IMR-90 (cell line): ENCODE measurements at regions not wholly inside any gene's neighbourhood (a gene's known extent, or its start where the extent isn't known, plus 50 kb on each side); places are given as distances from the start of the nearest gene placed in this dataset.

ENCODE experiments used
- ATAC-seq: fragments of 200-7000 bp; cut with Tn5 transposase; 2 replicates; pipeline ENCODE4 v1.9.1; 2020; ENCODE audit warnings: low read depth, mild to moderate bottlenecking, moderate library complexity
- BruUV-seq: library from RNA; stranded (reverse); fragments of 400-500 nt; replicated peaks from 2 replicates; lab custom pipeline; 2021; lab: Mats Ljungman, UMichigan
- CTCF ChIA-PET: fragments of 300-600 bp; formaldehyde crosslinking; extraction: SDS; loops from one replicate; lab custom pipeline; 2021; ENCODE audit warnings: antibody characterized with exemption; lab: Yijun Ruan, JAX
- POLR2A ChIA-PET: fragments of 300-600 bp; sonication (Branson Sonifier 250); formaldehyde crosslinking; loops from one replicate; lab custom pipeline; 2022; ENCODE audit warnings: antibody characterized with exemption; ENCODE audit not compliant: unreplicated experiment; lab: Charles Lee
- DNase-seq: peaks from one replicate; pipeline ENCODE4 v3.0.0; 2013
- H2AFZ ChIP-seq: replicated peaks from 2 replicates; pipeline ENCODE3; 2013; ENCODE audit warnings: low read length, mild to moderate bottlenecking; ENCODE audit not compliant: poor library complexity
- H2AK5ac ChIP-seq: 2 replicates; pipeline ENCODE4 v1.6.1; 2013; ENCODE audit warnings: low read depth, low read length, inconsistent platforms
- H2AK9ac ChIP-seq: replicated peaks from 2 replicates; pipeline ENCODE3; 2013; ENCODE audit warnings: mild to moderate bottlenecking, low read depth, low read length, moderate library complexity; ENCODE audit not compliant: poor library complexity
- H2BK120ac ChIP-seq: 2 replicates; pipeline ENCODE4 v1.6.1; 2013; ENCODE audit warnings: low read depth, low read length, inconsistent platforms
- H2BK15ac ChIP-seq: 3 replicates; pipeline ENCODE4 v1.6.1; 2013; ENCODE audit warnings: low read depth, low read length, inconsistent platforms
- H2BK20ac ChIP-seq: 2 replicates; pipeline ENCODE4 v1.6.1; 2013; ENCODE audit warnings: low read depth, mild to moderate bottlenecking, inconsistent platforms, low read length, moderate library complexity
- H2BK5ac ChIP-seq: 2 replicates; pipeline ENCODE4 v1.6.1; 2013; ENCODE audit warnings: mild to moderate bottlenecking, low read depth, low read length, inconsistent platforms; ENCODE audit not compliant: poor library complexity, severe bottlenecking
- H3K14ac ChIP-seq: replicated peaks from 2 replicates; pipeline ENCODE4 v1.6.1; 2013; ENCODE audit warnings: low read depth, low read length, inconsistent platforms
- H3K18ac ChIP-seq: 2 replicates; pipeline ENCODE4 v1.6.1; 2013; ENCODE audit warnings: low read depth, low read length, control low read depth
- H3K23ac ChIP-seq: 2 replicates; pipeline ENCODE4 v1.6.1; 2013; ENCODE audit warnings: low read depth, low read length, inconsistent platforms
- H3K27ac ChIP-seq: 2 replicates; pipeline ENCODE4 v1.5.1; 2013; ENCODE audit warnings: mild to moderate bottlenecking, control low read depth, low read length; ENCODE audit not compliant: insufficient read depth
- H3K27me3 ChIP-seq: 2 replicates; pipeline ENCODE4 v1.6.1; 2013; ENCODE audit warnings: low read length; ENCODE audit not compliant: control insufficient read depth, insufficient read depth
- H3K36me3 ChIP-seq: 2 replicates; pipeline ENCODE4 v1.6.1; 2013; ENCODE audit warnings: low read length, mixed read lengths; ENCODE audit not compliant: control insufficient read depth, insufficient read depth
- H3K4ac ChIP-seq: 2 replicates; pipeline ENCODE4 v1.6.1; 2013; ENCODE audit warnings: low read depth, low read length, inconsistent platforms
- H3K4me1 ChIP-seq: 2 replicates; pipeline ENCODE4 v1.6.1; 2013; ENCODE audit warnings: low read length, mixed read lengths; ENCODE audit not compliant: control insufficient read depth, insufficient read depth
- H3K4me2 ChIP-seq: 2 replicates; pipeline ENCODE4 v1.6.1; 2013; ENCODE audit warnings: low read depth, mild to moderate bottlenecking, control low read depth, low read length, moderate library complexity
- H3K4me3 ChIP-seq: 2 replicates; pipeline ENCODE4 v1.5.1; 2013; ENCODE audit warnings: low read depth, mild to moderate bottlenecking, control low read depth, low read length, moderate library complexity; ENCODE audit not compliant: insufficient read depth
- H3K56ac ChIP-seq: 2 replicates; pipeline ENCODE4 v1.6.1; 2013; ENCODE audit warnings: low read length, inconsistent platforms; ENCODE audit not compliant: insufficient read depth; ENCODE audit errors: extremely low read depth
- H3K79me1 ChIP-seq, 2 experiments: 2 replicates each; pipeline ENCODE4 v1.6.1; 2013; ENCODE audit warnings: low read length in 2 of 2, inconsistent platforms in 1 of 2, low read depth in 1 of 2
- H3K9ac ChIP-seq: 2 replicates; pipeline ENCODE4 v1.6.1; 2013; ENCODE audit warnings: low read depth, low read length, control low read depth
- H3K9me1 ChIP-seq: 2 replicates; pipeline ENCODE4 v1.6.1; 2013; ENCODE audit warnings: low read length, inconsistent platforms; ENCODE audit not compliant: insufficient read depth
- H3K9me3 ChIP-seq: 2 replicates; pipeline ENCODE4 v1.6.1; 2013; ENCODE audit warnings: low read length; ENCODE audit not compliant: control insufficient read depth, insufficient read depth
- H4K20me1 ChIP-seq: 2 replicates; pipeline ENCODE4 v1.6.1; 2013; ENCODE audit warnings: low read length, inconsistent platforms; ENCODE audit not compliant: insufficient read depth
- H4K5ac ChIP-seq: 2 replicates; pipeline ENCODE4 v1.6.1; 2013; ENCODE audit warnings: mild to moderate bottlenecking, low read depth, low read length, control low read depth
- H4K8ac ChIP-seq, 2 experiments: 2 replicates each; pipeline ENCODE4 v1.6.1; 2013; ENCODE audit warnings: low read depth in 2 of 2, low read length in 2 of 2, control low read depth in 1 of 2, inconsistent platforms in 1 of 2
- H4K91ac ChIP-seq: 2 replicates; pipeline ENCODE4 v1.6.1; 2013; ENCODE audit warnings: low read depth, low read length, inconsistent platforms; ENCODE audit not compliant: insufficient read depth
- BHLHE40 ChIP-seq: fragments of 150-350 bp; IDR thresholded peaks from 2 replicates; pipeline ENCODE4 v1.6.1; 2016; ENCODE audit warnings: mild to moderate bottlenecking, low read depth, low read length
- CEBPB ChIP-seq: IDR thresholded peaks from 2 replicates; pipeline ENCODE4 v1.6.1; 2012; ENCODE audit warnings: low read depth, low read length, improper control_type of control experiment
- CHD1 ChIP-seq: IDR thresholded peaks from 2 replicates; pipeline ENCODE4 v1.6.1; 2012; ENCODE audit warnings: low read depth, low read length, improper control_type of control experiment
- CTCF ChIP-seq: conservative IDR thresholded peaks from 2 replicates; pipeline ENCODE4 v1.5.1; 2012; ENCODE audit warnings: mild to moderate bottlenecking, low read depth, low read length, improper control_type of control experiment
- ELK1 ChIP-seq: fragments of 150-350 bp; IDR thresholded peaks from 2 replicates; pipeline ENCODE4 v1.6.1; 2016; ENCODE audit warnings: low read depth, mild to moderate bottlenecking, low read length, moderate library complexity, borderline replicate concordance
- FOS ChIP-seq: fragments of 150-350 bp; IDR thresholded peaks from 2 replicates; pipeline ENCODE4 v1.6.1; 2016; ENCODE audit warnings: low read depth, low read length
- MAFK ChIP-seq: IDR thresholded peaks from 2 replicates; pipeline ENCODE4 v1.6.1; 2012; ENCODE audit warnings: low read depth, low read length, improper control_type of control experiment
- MAZ ChIP-seq: IDR thresholded peaks from 2 replicates; pipeline ENCODE4 v1.6.1; 2012; ENCODE audit warnings: low read depth, mild to moderate bottlenecking, low read length, improper control_type of control experiment, moderate library complexity, borderline replicate concordance
- MXI1 ChIP-seq: IDR thresholded peaks from 2 replicates; pipeline ENCODE4 v1.6.1; 2012; ENCODE audit warnings: low read depth, mild to moderate bottlenecking, low read length, moderate library complexity, borderline replicate concordance
- NFE2L2 ChIP-seq: fragments of 150-350 bp; IDR thresholded peaks from 2 replicates; pipeline ENCODE4 v1.6.1; 2016; ENCODE audit warnings: low read depth, mild to moderate bottlenecking, low read length
- POLR2A ChIP-seq: IDR thresholded peaks from 2 replicates; pipeline ENCODE4 v1.6.1; 2012; ENCODE audit warnings: mild to moderate bottlenecking, low read depth, low read length
- RAD21 ChIP-seq: IDR thresholded peaks from 2 replicates; pipeline ENCODE4 v1.6.1; 2012; ENCODE audit warnings: low read length, improper control_type of control experiment
- RCOR1 ChIP-seq: IDR thresholded peaks from 2 replicates; pipeline ENCODE4 v1.6.1; 2012; ENCODE audit warnings: mild to moderate bottlenecking, low read length, improper control_type of control experiment; ENCODE audit not compliant: insufficient replicate concordance
- RFX5 ChIP-seq: IDR thresholded peaks from 2 replicates; pipeline ENCODE4 v1.8.0; 2012; ENCODE audit warnings: low read depth, mild to moderate bottlenecking, low read length, moderate library complexity
- SMC3 ChIP-seq: fragments of 150-350 bp; IDR thresholded peaks from 2 replicates; pipeline ENCODE4 v1.6.1; 2016; ENCODE audit warnings: low read depth, mild to moderate bottlenecking, antibody characterized with exemption, low read length, moderate library complexity
- USF2 ChIP-seq: fragments of 150-350 bp; IDR thresholded peaks from 2 replicates; pipeline ENCODE4 v1.6.1; 2017; ENCODE audit warnings: mild to moderate bottlenecking, antibody characterized with exemption, low read length, low read depth
- WGBS, 2 experiments: methylation state at CpG; one replicate each; pipeline versions ENCODE4 v1.1.5 to v1.1.7; 2013; ENCODE audit warnings: missing lambda C conversion rate in 2 of 2; ENCODE audit not compliant: insufficient read length in 1 of 2; ENCODE audit errors: extremely low coverage in 2 of 2; 5-methylcytosine and 5-hydroxymethylcytosine counted together
- dilution Hi-C: fragments of 300-500 bp; cut with HindIII; formaldehyde crosslinking; loops from one replicate; pipeline ENCODE4 v1.14.3; 2018; ENCODE audit warnings: low sequenced_read_pairs; ENCODE audit not compliant: unreplicated experiment
- in situ Hi-C: fragments of 300-500 bp; cut with MboI; formaldehyde crosslinking; loops from 3 replicates; pipeline ENCODE4 v1.14.3; 2019; ENCODE audit warnings: low sequenced_read_pairs, inconsistent platforms, mixed read lengths
- intact Hi-C: fragments of 100-400 bp; cut with micrococcal nuclease; formaldehyde crosslinking; loops from 2 replicates; pipeline ENCODE4 v1.10.0; 2022

GRCh38 chr13:70835371-70835770 is 727.1 kb upstream of the KLHL1 start:
- Histone ChIP-seq H2AK9ac (no peak overlapping the region), H3K4ac (no peak overlapping the region), H2BK5ac (no peak overlapping the region), H3K9me1 (no peaks in the 10 kb centered on the region), H3K79me1 (no peaks in the 10 kb centered on the region), H4K91ac (no peak overlapping the region), H2AFZ (no peak overlapping the region), H4K8ac (no peak overlapping the region), H2BK15ac (no peak overlapping the region), H3K18ac (no peak overlapping the region), H3K27me3 (no peaks in the 10 kb centered on the region), H2BK20ac (no peak overlapping the region), H3K4me1 (no peaks in the 10 kb centered on the region), H3K4me2 (no peak overlapping the region), H3K14ac (no peak overlapping the region), H3K9ac (no peak overlapping the region), H3K36me3 (no peaks in the 10 kb centered on the region), H3K4me3 (no peak overlapping the region), H4K5ac (no peak overlapping the region), H2BK120ac (no peak overlapping the region), H2AK5ac (no peak overlapping the region), H3K23ac (no peak overlapping the region), H3K56ac (no peak overlapping the region), H3K27ac (no peak overlapping the region), H3K9me3 (no peaks in the 10 kb centered on the region), H4K20me1 (no peaks in the 10 kb centered on the region)
- ATAC-seq (no peak), DNase-seq (no peak)
- CTCF ChIA-PET = no interaction called here
- no TSS peak for BruUV-seq
- no peak for TF ChIP-seq SMC3
- TF ChIP-seq FOS = no peak
- TF ChIP-seq CTCF = no peak
- no peak for TF ChIP-seq ELK1
- TF ChIP-seq POLR2A = no peak
- no peak for TF ChIP-seq USF2
- no peak for TF ChIP-seq RCOR1
- TF ChIP-seq RAD21 = no peak
- no peak for TF ChIP-seq MXI1
- TF ChIP-seq CEBPB = no peak
- no peak for TF ChIP-seq CHD1
- TF ChIP-seq MAZ = no peak
- TF ChIP-seq NFE2L2 = no peak
- no peak for TF ChIP-seq BHLHE40
- no peak for TF ChIP-seq MAFK
- TF ChIP-seq RFX5 = no peak
- WGBS, 2 experiments = no CpG with 5 or more reads among the region's 1 CpG
- dilution Hi-C loops = no loop called here
- in situ Hi-C loops = no loop called here
- POLR2A ChIA-PET = no interaction called here
- intact Hi-C loops = no loop called here
